Transverse colon (tissue), 4 donors: ENCODE measurements at regions not wholly inside any gene's neighbourhood (a gene's known extent, or its start where the extent isn't known, plus 50 kb on each side); places are given as distances from the start of the nearest gene placed in this dataset.

ENCODE experiments used
- DNase-seq: peaks from one replicate; pipeline ENCODE4 v3.0.0-alpha.2; 2019
- H3K27ac ChIP-seq, 4 donors: fragments of 200-600 bp; sonication (generic); 2 replicates each; pipeline ENCODE4 v1.5.1; 2016 to 2018; ENCODE audit warnings: inconsistent platforms in 4 of 4
- H3K27me3 ChIP-seq: fragments of 200-600 bp; sonication (generic); 2 replicates; pipeline ENCODE4 v1.5.1; 2017; ENCODE audit warnings: inconsistent platforms
- H3K36me3 ChIP-seq, 4 donors: fragments of 200-600 bp; sonication (generic); 2 replicates each; pipeline ENCODE4 v1.5.1; 2017 to 2019; ENCODE audit warnings: inconsistent platforms in 4 of 4
- H3K4me1 ChIP-seq, 4 donors: fragments of 200-600 bp; sonication (generic); 2 replicates each; pipeline ENCODE4 v1.5.1; 2017 to 2020; ENCODE audit warnings: inconsistent platforms in 4 of 4
- H3K4me3 ChIP-seq, 4 donors: fragments of 200-600 bp; sonication (generic); 1 replicate in 1 of 4; 2 replicates in 3 of 4; pipeline versions ENCODE4 v1.5.1 to v1.6.1; 2017 to 2019; ENCODE audit warnings: inconsistent platforms in 4 of 4
- H3K9me3 ChIP-seq, 2 donors: fragments of 200-600 bp; sonication (generic); 2 replicates each; pipeline ENCODE4 v1.5.1; 2017 to 2019; ENCODE audit warnings: inconsistent platforms in 2 of 2
- EP300 ChIP-seq: sonication (generic); formaldehyde crosslinking; IDR thresholded peaks from one replicate; pipeline ENCODE4 v1.6.1; 2017; ENCODE audit warnings: antibody characterized with exemption, low read depth
- POLR2A ChIP-seq: fragments of 450-650 bp; IDR thresholded peaks from one replicate; pipeline ENCODE4 v1.6.1; 2016; ENCODE audit warnings: antibody characterized with exemption, mild to moderate bottlenecking, moderate library complexity
- POLR2AphosphoS5 ChIP-seq, 3 donors: sonication (generic); formaldehyde crosslinking; IDR thresholded peaks; one replicate each; pipeline ENCODE4 v1.6.1; 2016; ENCODE audit warnings: antibody characterized with exemption in 3 of 3
- WGBS, 2 donors: methylation state at CpG; one replicate each; pipeline ENCODE4 v1.1.5; 2018; ENCODE audit warnings: low coverage in 1 of 2; 5-methylcytosine and 5-hydroxymethylcytosine counted together
- in situ Hi-C, 4 donors: fragments of 200-750 bp; cut with MboI; loops; one replicate each; pipeline versions ENCODE4 v1.15.0 to v1.15.1; 2017; ENCODE audit warnings: low sequenced_read_pairs in 3 of 4, low pct_ligation_motif_present in 1 of 4, low pct_unique_long_range_greater_than_20kb in 1 of 4
- intact Hi-C: fragments of 100-400 bp; cut with DNase I; formaldehyde crosslinking; loops from one replicate; pipeline ENCODE4 v1.15.1; 2023; ENCODE audit warnings: low total_unique reads
- TF ChIP-seq, protein P1 (sequence below), 5 experiments: fragments of 200-600 bp in 3 of 5; fragments of 450-650 bp in 2 of 5; sonication (generic) in 3 of 5; IDR thresholded peaks; 1 replicate in 2 of 5; 2 replicates in 3 of 5; pipeline ENCODE4 v1.5.1; 2016 to 2017; ENCODE audit warnings: antibody characterized with exemption in 5 of 5, inconsistent platforms in 3 of 5, mild to moderate bottlenecking in 2 of 5, moderate library complexity in 1 of 5

DNA sequence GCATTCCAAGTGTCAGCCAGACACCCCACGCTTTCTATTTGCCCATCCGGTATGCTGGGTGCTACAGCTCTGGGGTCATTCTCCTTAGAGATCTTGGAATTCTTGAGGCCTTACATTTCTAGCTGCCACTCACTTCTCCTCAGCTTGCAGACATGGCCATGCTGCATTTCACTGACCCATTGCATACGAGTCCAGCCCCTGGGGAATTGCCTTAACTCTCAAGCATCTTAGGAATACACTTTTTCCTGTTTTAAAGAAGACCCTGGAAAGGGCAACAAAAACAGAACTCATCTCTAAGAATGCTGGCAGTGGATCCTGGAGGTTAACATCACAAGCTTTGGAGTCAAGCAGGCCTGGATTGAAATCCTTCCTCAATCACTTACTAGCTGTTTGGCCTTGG is 122.0 kb upstream of the LNX1 start:
- intact Hi-C loops = no loop called here
- Histone ChIP-seq H3K27ac (no peak overlapping the region), H3K27me3 (no peaks in the 10 kb centered on the region), H3K9me3 (no peaks in the 10 kb centered on the region), H3K36me3 (no peaks in the 10 kb centered on the region), H3K4me3 (no peak overlapping the region), H3K4me1 (no peaks in the 10 kb centered on the region)
- no peak for TF ChIP-seq EP300
- TF ChIP-seq POLR2AphosphoS5 (IDR thresholded peaks at IDR 0.05) = no peak
- TF ChIP-seq POLR2A = no peak
- TF ChIP-seq, protein P1, sequence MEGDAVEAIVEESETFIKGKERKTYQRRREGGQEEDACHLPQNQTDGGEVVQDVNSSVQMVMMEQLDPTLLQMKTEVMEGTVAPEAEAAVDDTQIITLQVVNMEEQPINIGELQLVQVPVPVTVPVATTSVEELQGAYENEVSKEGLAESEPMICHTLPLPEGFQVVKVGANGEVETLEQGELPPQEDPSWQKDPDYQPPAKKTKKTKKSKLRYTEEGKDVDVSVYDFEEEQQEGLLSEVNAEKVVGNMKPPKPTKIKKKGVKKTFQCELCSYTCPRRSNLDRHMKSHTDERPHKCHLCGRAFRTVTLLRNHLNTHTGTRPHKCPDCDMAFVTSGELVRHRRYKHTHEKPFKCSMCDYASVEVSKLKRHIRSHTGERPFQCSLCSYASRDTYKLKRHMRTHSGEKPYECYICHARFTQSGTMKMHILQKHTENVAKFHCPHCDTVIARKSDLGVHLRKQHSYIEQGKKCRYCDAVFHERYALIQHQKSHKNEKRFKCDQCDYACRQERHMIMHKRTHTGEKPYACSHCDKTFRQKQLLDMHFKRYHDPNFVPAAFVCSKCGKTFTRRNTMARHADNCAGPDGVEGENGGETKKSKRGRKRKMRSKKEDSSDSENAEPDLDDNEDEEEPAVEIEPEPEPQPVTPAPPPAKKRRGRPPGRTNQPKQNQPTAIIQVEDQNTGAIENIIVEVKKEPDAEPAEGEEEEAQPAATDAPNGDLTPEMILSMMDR (IDR thresholded peaks at IDR 0.05) = no peak
- in situ Hi-C loops = loop anchor here in 3 of 4 donors (25.0 kb wide), 3 partner anchors 199 to 524 kb away; partner anchors contain the start of gene PDGFRA (in 1 of the 3)
- DNase-seq = no peak
- WGBS, 2 donors = 94 to 100% methylated on average over 3 of the region's 3 CpGs

DNA sequence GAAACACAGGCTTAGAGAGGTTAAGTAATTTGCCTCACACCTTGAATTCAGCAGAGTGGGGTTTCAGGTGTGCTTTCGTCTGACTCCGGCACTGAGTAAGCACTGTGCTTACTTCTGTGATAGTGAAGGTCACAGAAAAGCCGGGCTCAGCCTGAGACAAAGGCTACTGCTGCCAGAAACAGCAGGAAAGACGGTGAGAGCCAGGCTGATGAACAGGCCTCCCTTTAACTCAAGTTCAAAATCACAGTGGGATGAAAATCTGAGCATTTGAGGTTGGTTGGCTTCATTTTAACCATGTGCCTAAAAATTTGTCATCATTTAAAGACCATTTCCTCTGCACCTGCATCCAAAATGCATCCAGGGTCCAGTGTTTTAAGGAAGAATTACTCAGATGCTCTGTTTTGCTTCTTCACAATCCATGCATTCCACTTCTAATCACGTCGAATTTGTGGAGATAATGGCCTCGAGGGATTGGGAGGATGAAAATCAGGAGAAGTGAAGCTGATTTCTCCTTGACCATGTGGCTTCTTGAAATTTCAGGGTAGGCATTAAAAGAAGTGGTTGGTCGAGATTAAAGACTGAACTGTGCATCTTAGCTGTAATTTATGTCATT is 121.2 kb upstream of the LNX1 start:
- Histone ChIP-seq H3K36me3 (no peaks in the 10 kb centered on the region), H3K27me3 (no peaks in the 10 kb centered on the region), H3K4me1 (no peaks in the 10 kb centered on the region), H3K4me3 (no peak overlapping the region), H3K27ac (no peak overlapping the region), H3K9me3 (no peaks in the 10 kb centered on the region)
- no peak for DNase-seq
- in situ Hi-C loops = loop anchor here in 3 of 4 donors (25.0 kb wide), 3 partner anchors 200 to 525 kb away; partner anchors contain the start of gene PDGFRA (in 1 of the 3)
- intact Hi-C loops = no loop called here
- TF ChIP-seq POLR2AphosphoS5 (IDR thresholded peaks at IDR 0.05) (no peak), EP300 (no peak), POLR2A (no peak)
- TF ChIP-seq, protein P1 (IDR thresholded peaks at IDR 0.05) = no peak
- 81 to 89% methylated on average over 5 to 8 of the region's 8 CpGs for WGBS, 2 donors

DNA sequence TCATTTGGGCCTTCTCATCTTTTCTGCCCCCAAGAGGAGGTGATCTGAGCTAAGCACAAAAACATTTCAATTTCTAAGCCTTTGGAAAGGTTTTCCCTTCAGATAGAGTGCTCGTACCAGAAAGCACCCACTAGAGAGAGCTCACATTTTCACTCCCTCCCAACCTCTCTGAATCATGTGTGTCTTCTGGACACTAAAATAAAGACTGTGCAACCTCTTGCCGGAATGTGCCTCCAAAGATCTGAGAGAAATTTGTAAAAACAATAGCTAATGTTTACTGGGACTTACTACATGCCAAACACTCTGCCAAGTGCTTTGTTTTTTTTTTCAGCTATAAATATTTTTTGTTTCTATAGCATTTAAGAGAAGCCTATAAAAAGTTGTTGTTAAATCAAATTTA is 120.6 kb upstream of the LNX1 start:
- Histone ChIP-seq H3K9me3 (no peaks in the 10 kb centered on the region), H3K4me1 (no peaks in the 10 kb centered on the region), H3K36me3 (no peaks in the 10 kb centered on the region), H3K27ac (no peak overlapping the region), H3K27me3 (no peaks in the 10 kb centered on the region), H3K4me3 (no peak overlapping the region)
- DNase-seq = no peak
- no peak for TF ChIP-seq POLR2A
- no peak for TF ChIP-seq POLR2AphosphoS5 (IDR thresholded peaks at IDR 0.05)
- no peak for TF ChIP-seq EP300
- TF ChIP-seq, protein P1 (IDR thresholded peaks at IDR 0.05) = no peak
- intact Hi-C loops (no loop called here), in situ Hi-C loops (loop anchor here in 3 of 4 donors (25.0 kb wide), 3 partner anchors 200 to 525 kb away; partner anchors contain the start of gene PDGFRA (in 1 of the 3))
- 51 to 92% methylated on average over 2 of the region's 2 CpGs for WGBS, 2 donors

DNA sequence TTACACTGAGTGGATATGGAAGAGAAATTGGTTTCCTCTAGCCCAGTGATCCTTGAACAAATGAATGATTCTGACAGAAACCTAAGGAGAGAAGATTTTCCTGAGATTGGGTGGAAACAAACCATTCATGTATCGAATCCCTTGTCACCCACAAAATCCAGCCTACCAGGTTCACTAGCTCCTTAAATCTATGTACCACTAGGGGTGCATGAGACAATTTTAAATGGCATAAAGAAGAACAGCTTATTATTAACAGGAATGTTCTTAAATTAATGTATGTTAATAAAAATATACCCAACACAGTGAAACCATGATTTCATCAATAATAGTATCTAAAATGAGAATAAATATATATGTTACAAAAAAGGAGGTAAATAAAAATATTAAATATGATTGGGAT is 118.4 kb upstream of the LNX1 start:
- Histone ChIP-seq H3K4me3 (no peak overlapping the region), H3K9me3 (no peaks in the 10 kb centered on the region), H3K27ac (no peak overlapping the region), H3K4me1 (peaks cover 0 to 5% (median 0%) of the 10 kb centered on the region in 4 donors), H3K36me3 (no peaks in the 10 kb centered on the region), H3K27me3 (no peaks in the 10 kb centered on the region)
- intact Hi-C loops (no loop called here), in situ Hi-C loops (loop anchor here in 3 of 4 donors (25.0 kb wide), 3 partner anchors 203 to 528 kb away; partner anchors contain the start of gene PDGFRA (in 1 of the 3))
- no peak for DNase-seq
- no peak for TF ChIP-seq POLR2A
- no peak for TF ChIP-seq EP300
- TF ChIP-seq, protein P1 (IDR thresholded peaks at IDR 0.05) = no peak
- TF ChIP-seq POLR2AphosphoS5 (IDR thresholded peaks at IDR 0.05) = no peak
- 90% methylated on average over 1 of the region's 1 CpG; no CpG with 5 or more reads in 1 of the 2 donors for WGBS, 2 donors
